SK-N-MC (cell line): ENCODE measurements at regions not wholly inside any gene's neighbourhood (a gene's known extent, or its start where the extent isn't known, plus 50 kb on each side); places are given as distances from the start of the nearest gene placed in this dataset.
"Not testable (repeated sequence)": the region's sequence is repeated elsewhere in the genome, so short reads cannot be mapped to it uniquely, and the experiment has no call there.

Experiments used
- DNase-seq: peaks from one replicate; pipeline ENCODE4 v3.0.0-alpha.2; 2011; ENCODE audit warnings: low read depth, low spot score
- H3K27ac ChIP-seq: fragments of 200-600 bp; sonication (generic); 2 replicates; pipeline ENCODE4 v1.5.1; 2016; ENCODE audit warnings: mixed run types
- H3K36me3 ChIP-seq: fragments of 200-600 bp; sonication (generic); 2 replicates; pipeline ENCODE4 v1.6.1; 2017; ENCODE audit warnings: antibody characterized with exemption, low read length, mixed read lengths; ENCODE audit not compliant: insufficient read depth
- H3K4me3 ChIP-seq: fragments of 200-600 bp; sonication (generic); 2 replicates; pipeline ENCODE4 v1.5.1; 2016
- H3K9ac ChIP-seq: fragments of 200-600 bp; sonication (generic); 2 replicates; pipeline ENCODE4 v1.8.0; 2017; ENCODE audit warnings: mixed run types, mixed read lengths; ENCODE audit not compliant: insufficient read length
- H3K9me3 ChIP-seq: fragments of 200-600 bp; sonication (generic); 2 replicates; pipeline ENCODE4 v1.6.1; 2017; ENCODE audit warnings: low read depth, mild to moderate bottlenecking, antibody characterized with exemption, low read length, moderate library complexity, mixed read lengths
- EZH2 ChIP-seq: fragments of 200-600 bp; sonication (generic); IDR thresholded peaks from one replicate; pipeline ENCODE4 v1.6.1; 2017; ENCODE audit warnings: antibody characterized with exemption
- FOXP2 ChIP-seq: optimal IDR thresholded peaks from 2 replicates; pipeline ENCODE3; 2011; ENCODE audit warnings: mild to moderate bottlenecking, moderate library complexity; ENCODE audit not compliant: insufficient read depth; ENCODE audit errors: extremely low read length, control extremely low read depth
- POLR2AphosphoS5 ChIP-seq: IDR thresholded peaks from 2 replicates; pipeline ENCODE4 v1.6.1; 2012; ENCODE audit warnings: mild to moderate bottlenecking, low read depth, low read length, borderline replicate concordance

- TF ChIP-seq FOXP2 (no peak), EZH2 (no peak), POLR2AphosphoS5 (no peak)
- H3K9me3 ChIP-seq, result no peaks in the 10 kb centered on the region
- H3K36me3 ChIP-seq, result no peaks in the 10 kb centered on the region
- H3K27ac ChIP-seq, result no peak overlapping the region
- H3K9ac ChIP-seq, result no peak overlapping the region
- H3K4me3 ChIP-seq, result no peak overlapping the region
- DNase-seq, result no peak
Measured at GRCh38 chr12:114823724-114824123, 139.7 kb upstream of the TBX3 start.

GRCh38 chr12:114821570-114821969 lies 137.6 kb upstream of the TBX3 start:
- no peak for DNase-seq
- Histone ChIP-seq H3K27ac (no peak overlapping the region), H3K9me3 (no peaks in the 10 kb centered on the region), H3K9ac (no peak overlapping the region), H3K36me3 (no peaks in the 10 kb centered on the region), H3K4me3 (no peak overlapping the region)
- TF ChIP-seq FOXP2 (no peak), POLR2AphosphoS5 (no peak), EZH2 (no peak)

GRCh38 chr12:114820796-114821195 lies 136.8 kb upstream of the TBX3 start:
- TF ChIP-seq FOXP2 (no peak), POLR2AphosphoS5 (no peak), EZH2 (no peak)
- Histone ChIP-seq H3K27ac (no peak overlapping the region), H3K4me3 (no peak overlapping the region), H3K9ac (no peak overlapping the region), H3K36me3 (no peaks in the 10 kb centered on the region), H3K9me3 (no peaks in the 10 kb centered on the region)
- DNase-seq, result no peak

GRCh38 chr12:114817571-114818425 lies 133.8 kb upstream of the TBX3 start:
- no peak for DNase-seq
- no peaks in the 10 kb centered on the region for H3K36me3 ChIP-seq
- H3K27ac ChIP-seq, result no peak overlapping the region
- no peaks in the 10 kb centered on the region for H3K9me3 ChIP-seq
- no peak overlapping the region for H3K9ac ChIP-seq
- TF ChIP-seq POLR2AphosphoS5, result no peak
- no peak for TF ChIP-seq FOXP2
- TF ChIP-seq EZH2, result no peak
- no peak overlapping the region for H3K4me3 ChIP-seq

- Histone ChIP-seq H3K36me3 (no peaks in the 10 kb centered on the region), H3K27ac (no peak overlapping the region), H3K4me3 (no peak overlapping the region), H3K9me3 (no peaks in the 10 kb centered on the region), H3K9ac (no peak overlapping the region)
- DNase-seq, result no peak
- TF ChIP-seq EZH2, result no peak
Measured at GRCh38 chr12:114815026-114815795, 131.2 kb upstream of the TBX3 start.

- Histone ChIP-seq H3K36me3 (no peaks in the 10 kb centered on the region), H3K27ac (no peak overlapping the region), H3K9ac (no peak overlapping the region), H3K9me3 (no peaks in the 10 kb centered on the region), H3K4me3 (no peak overlapping the region)
- TF ChIP-seq POLR2AphosphoS5, result no peak
- no peak for TF ChIP-seq EZH2
- no peak for TF ChIP-seq FOXP2
- DNase-seq, result no peak
Measured at GRCh38 chr12:114812858-114813761, 129.1 kb upstream of the TBX3 start.

GRCh38 chr12:114812384-114812783 lies 128.4 kb upstream of the TBX3 start:
- no peak overlapping the region for H3K9ac ChIP-seq
- TF ChIP-seq EZH2, result no peak
- no peak for TF ChIP-seq FOXP2
- no peak for TF ChIP-seq POLR2AphosphoS5
- H3K27ac ChIP-seq, result no peak overlapping the region
- no peaks in the 10 kb centered on the region for H3K9me3 ChIP-seq
- H3K4me3 ChIP-seq, result no peak overlapping the region
- no peaks in the 10 kb centered on the region for H3K36me3 ChIP-seq
- DNase-seq, result no peak

- Histone ChIP-seq H3K9me3 (no peaks in the 10 kb centered on the region), H3K9ac (no peak overlapping the region), H3K36me3 (no peaks in the 10 kb centered on the region), H3K27ac (no peak overlapping the region), H3K4me3 (no peak overlapping the region)
- DNase-seq, result no peak
- TF ChIP-seq FOXP2 (no peak), EZH2 (no peak), POLR2AphosphoS5 (no peak)
Measured at GRCh38 chr12:114809097-114809496, 125.1 kb upstream of the TBX3 start.

- H3K9ac ChIP-seq, H3K4me3 ChIP-seq, DNase-seq, H3K9me3 ChIP-seq, H3K36me3 ChIP-seq, H3K27ac ChIP-seq: not testable (repeated sequence)
Measured at GRCh38 chr12:114801381-114801780, 117.4 kb upstream of the TBX3 start.

- not testable (repeated sequence) for H3K27ac ChIP-seq, DNase-seq, H3K9ac ChIP-seq
Measured at GRCh38 chr12:114800566-114800965, 116.6 kb upstream of the TBX3 start.

More at GRCh38 chr12:114800566-114800965, 116.6 kb upstream of the TBX3 start:
- H3K9me3 ChIP-seq, H3K4me3 ChIP-seq, H3K36me3 ChIP-seq: not testable (repeated sequence)
